ENCODE measurements at regions not wholly inside any gene's neighbourhood (a gene's known extent, or its start where the extent isn't known, plus 50 kb on each side); places are given as distances from the start of the nearest gene placed in this dataset.

DNA sequence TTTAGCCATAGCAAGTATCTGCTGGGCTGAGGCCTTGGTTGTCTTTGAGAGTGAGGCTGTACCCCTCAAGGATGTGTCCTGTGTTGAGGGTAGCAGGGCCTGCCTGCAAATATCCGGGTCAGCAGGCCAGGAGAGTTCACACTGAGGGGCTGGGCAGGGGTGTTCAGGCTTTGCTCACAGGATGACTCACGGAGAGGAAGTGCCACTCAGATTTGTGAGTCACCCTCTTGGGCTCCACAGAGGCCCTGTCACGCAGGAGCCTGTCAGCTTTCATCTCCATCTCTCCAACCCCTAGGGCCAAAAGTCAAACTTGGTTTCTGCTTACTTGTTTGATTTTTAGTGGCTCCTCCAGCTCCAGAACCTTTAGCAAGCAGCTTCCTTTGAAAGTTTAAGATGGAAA, 211.5 kb downstream of the SEC61B start:
- DNase-seq (ENCODE audit: low read depth), result peak; percentile 65
- no peak for TF ChIP-seq CTCF (conservative IDR thresholded peaks at IDR 0.05; ENCODE audit: low read depth, low read length)
- H3K4me3 ChIP-seq (ENCODE audit: low read depth, low read length), result no peak overlapping the region

GRCh38 chr9:99436616-99437015, 214.5 kb downstream of the SEC61B start:
- no peak overlapping the region for H3K4me3 ChIP-seq (ENCODE audit: low read depth, low read length)
- TF ChIP-seq CTCF (conservative IDR thresholded peaks at IDR 0.05; ENCODE audit: low read depth, low read length), result no peak
- no peak for DNase-seq (ENCODE audit: low read depth)

DNA sequence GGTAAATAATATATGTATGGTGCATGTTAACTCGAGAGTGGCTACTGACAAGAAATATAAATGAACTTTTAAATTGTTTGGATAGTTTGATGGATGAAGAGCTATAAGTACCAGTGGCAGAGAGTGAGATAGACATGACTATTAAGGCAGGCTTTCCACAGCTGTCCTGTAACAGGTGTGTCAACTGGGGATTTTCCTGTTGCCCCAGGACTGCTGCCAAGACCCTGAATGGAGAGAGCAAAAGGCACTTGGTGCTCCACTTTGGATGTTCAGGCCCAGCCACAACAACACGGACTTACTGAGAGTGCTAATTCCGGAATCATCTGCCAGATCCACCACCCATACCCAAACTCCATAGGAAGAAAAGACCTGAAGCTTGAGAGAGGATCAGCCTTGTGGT, 215.1 kb downstream of the SEC61B start:
- no peak overlapping the region for H3K4me3 ChIP-seq (ENCODE audit: low read depth, low read length)
- no peak for DNase-seq (ENCODE audit: low read depth)
- TF ChIP-seq CTCF (conservative IDR thresholded peaks at IDR 0.05; ENCODE audit: low read depth, low read length), result no peak

DNA sequence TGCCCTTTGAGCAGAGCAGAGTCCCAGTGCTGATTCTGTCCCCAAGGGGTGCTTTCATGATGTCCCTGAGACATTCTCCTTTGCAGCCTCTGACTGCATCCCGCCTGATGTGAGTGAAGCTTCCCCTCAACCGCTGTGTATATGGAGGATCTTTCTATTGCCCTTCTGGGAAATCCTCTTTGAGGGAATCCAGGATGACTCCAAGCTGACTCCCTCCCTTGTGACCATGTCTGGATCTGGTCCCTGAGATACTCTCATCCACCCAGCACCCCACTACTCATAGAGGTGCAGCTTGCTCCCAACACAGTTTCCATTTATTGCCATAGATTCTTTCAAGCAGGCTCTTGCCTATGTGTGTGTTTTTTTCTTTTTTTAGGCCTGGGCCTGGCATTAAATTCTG, 216.5 kb downstream of the SEC61B start:
- no peak overlapping the region for H3K4me3 ChIP-seq (ENCODE audit: low read depth, low read length)
- no peak for DNase-seq (ENCODE audit: low read depth)
- TF ChIP-seq CTCF (conservative IDR thresholded peaks at IDR 0.05; ENCODE audit: low read depth, low read length), result no peak

- no peak overlapping the region for H3K4me3 ChIP-seq (ENCODE audit: low read depth, low read length)
- no peak for TF ChIP-seq CTCF (conservative IDR thresholded peaks at IDR 0.05; ENCODE audit: low read depth, low read length)
- no peak for DNase-seq (ENCODE audit: low read depth)
Measured at GRCh38 chr9:99441829-99442228, 219.7 kb downstream of the SEC61B start.

GRCh38 chr9:99445371-99445891, 223.3 kb downstream of the SEC61B start:
- DNase-seq (ENCODE audit: low read depth), result peak; percentile 94
- TF ChIP-seq CTCF (conservative IDR thresholded peaks at IDR 0.05; ENCODE audit: low read depth, low read length), result no peak
- no peak overlapping the region for H3K4me3 ChIP-seq (ENCODE audit: low read depth, low read length)

- no peak overlapping the region for H3K4me3 ChIP-seq (ENCODE audit: low read depth, low read length)
- no peak for TF ChIP-seq CTCF (conservative IDR thresholded peaks at IDR 0.05; ENCODE audit: low read depth, low read length)
- no peak for DNase-seq (ENCODE audit: low read depth)
Measured at GRCh38 chr9:99445920-99446319, 223.8 kb downstream of the SEC61B start.
